Ishikawa (cell line): ENCODE measurements at regions not wholly inside any gene's neighbourhood (a gene's known extent, or its start where the extent isn't known, plus 50 kb on each side); places are given as distances from the start of the nearest gene placed in this dataset.

Experiments used
- CEBPB ChIP-seq: IDR thresholded peaks from 2 replicates; pipeline ENCODE4 v1.6.1; 2012
- CREB1 ChIP-seq: IDR thresholded peaks from 2 replicates; pipeline ENCODE4 v1.6.1; 2012; ENCODE audit warnings: low read depth
- EGR1 ChIP-seq: IDR thresholded peaks from 2 replicates; pipeline ENCODE4 v1.6.1; 2012
- EP300 ChIP-seq: IDR thresholded peaks from 2 replicates; pipeline ENCODE4 v1.6.1; 2012; ENCODE audit warnings: borderline replicate concordance
- FOXM1 ChIP-seq: IDR thresholded peaks from 2 replicates; pipeline ENCODE4 v1.6.1; 2012; ENCODE audit warnings: low read depth, borderline replicate concordance
- NFIC ChIP-seq: IDR thresholded peaks from 2 replicates; pipeline ENCODE4 v1.6.1; 2012
- RAD21 ChIP-seq: IDR thresholded peaks from 2 replicates; pipeline ENCODE4 v1.6.1; 2012; ENCODE audit warnings: low read depth
- TAF1 ChIP-seq: IDR thresholded peaks from 2 replicates; pipeline ENCODE4 v1.6.1; 2012; ENCODE audit warnings: low read depth, mild to moderate bottlenecking
- TCF12 ChIP-seq: IDR thresholded peaks from 2 replicates; pipeline ENCODE4 v1.6.1; 2012; ENCODE audit warnings: low read depth
- TEAD4 ChIP-seq: IDR thresholded peaks from 2 replicates; pipeline ENCODE4 v1.6.1; 2012
- YY1 ChIP-seq: IDR thresholded peaks from 2 replicates; pipeline ENCODE4 v1.6.1; 2012; ENCODE audit warnings: low read depth
- ZBTB7A ChIP-seq: IDR thresholded peaks from 2 replicates; pipeline ENCODE4 v1.6.1; 2012; ENCODE audit warnings: low read depth
- TF ChIP-seq, protein P1 (sequence below): IDR thresholded peaks from 2 replicates; pipeline ENCODE4 v1.6.1; 2012; ENCODE audit warnings: low read depth, mild to moderate bottlenecking
- TF ChIP-seq, protein P2 (sequence below): IDR thresholded peaks from 2 replicates; pipeline ENCODE4 v1.6.1; 2012
- TF ChIP-seq, protein P3 (sequence below): IDR thresholded peaks from 2 replicates; pipeline ENCODE4 v1.6.1; 2012

DNA sequence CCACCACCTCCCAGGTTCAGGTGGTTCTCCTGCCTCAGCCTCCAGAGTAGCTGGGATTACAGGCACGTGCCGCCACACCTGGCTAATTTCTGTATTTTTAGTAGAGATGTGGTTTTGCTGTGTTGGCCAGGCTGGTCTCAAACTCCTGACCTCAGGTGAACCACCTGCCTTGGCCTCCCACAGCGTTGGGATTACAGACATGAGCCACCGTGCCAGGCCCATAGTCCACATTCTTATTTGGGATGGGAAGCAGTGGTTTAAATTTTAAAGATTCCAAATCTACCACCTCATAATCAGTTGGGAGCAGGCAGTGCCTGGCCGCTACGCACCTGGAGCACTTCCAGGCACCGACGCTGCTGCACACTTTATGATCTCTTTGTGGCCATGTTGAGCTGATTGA is 160.6 kb upstream of the SOX1 start:
- TF ChIP-seq EP300: no peak
- TF ChIP-seq EGR1: no peak
- no peak for TF ChIP-seq CREB1
- TF ChIP-seq, protein P1, sequence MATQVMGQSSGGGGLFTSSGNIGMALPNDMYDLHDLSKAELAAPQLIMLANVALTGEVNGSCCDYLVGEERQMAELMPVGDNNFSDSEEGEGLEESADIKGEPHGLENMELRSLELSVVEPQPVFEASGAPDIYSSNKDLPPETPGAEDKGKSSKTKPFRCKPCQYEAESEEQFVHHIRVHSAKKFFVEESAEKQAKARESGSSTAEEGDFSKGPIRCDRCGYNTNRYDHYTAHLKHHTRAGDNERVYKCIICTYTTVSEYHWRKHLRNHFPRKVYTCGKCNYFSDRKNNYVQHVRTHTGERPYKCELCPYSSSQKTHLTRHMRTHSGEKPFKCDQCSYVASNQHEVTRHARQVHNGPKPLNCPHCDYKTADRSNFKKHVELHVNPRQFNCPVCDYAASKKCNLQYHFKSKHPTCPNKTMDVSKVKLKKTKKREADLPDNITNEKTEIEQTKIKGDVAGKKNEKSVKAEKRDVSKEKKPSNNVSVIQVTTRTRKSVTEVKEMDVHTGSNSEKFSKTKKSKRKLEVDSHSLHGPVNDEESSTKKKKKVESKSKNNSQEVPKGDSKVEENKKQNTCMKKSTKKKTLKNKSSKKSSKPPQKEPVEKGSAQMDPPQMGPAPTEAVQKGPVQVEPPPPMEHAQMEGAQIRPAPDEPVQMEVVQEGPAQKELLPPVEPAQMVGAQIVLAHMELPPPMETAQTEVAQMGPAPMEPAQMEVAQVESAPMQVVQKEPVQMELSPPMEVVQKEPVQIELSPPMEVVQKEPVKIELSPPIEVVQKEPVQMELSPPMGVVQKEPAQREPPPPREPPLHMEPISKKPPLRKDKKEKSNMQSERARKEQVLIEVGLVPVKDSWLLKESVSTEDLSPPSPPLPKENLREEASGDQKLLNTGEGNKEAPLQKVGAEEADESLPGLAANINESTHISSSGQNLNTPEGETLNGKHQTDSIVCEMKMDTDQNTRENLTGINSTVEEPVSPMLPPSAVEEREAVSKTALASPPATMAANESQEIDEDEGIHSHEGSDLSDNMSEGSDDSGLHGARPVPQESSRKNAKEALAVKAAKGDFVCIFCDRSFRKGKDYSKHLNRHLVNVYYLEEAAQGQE: no peak
- no peak for TF ChIP-seq CEBPB
- TF ChIP-seq, protein P2, sequence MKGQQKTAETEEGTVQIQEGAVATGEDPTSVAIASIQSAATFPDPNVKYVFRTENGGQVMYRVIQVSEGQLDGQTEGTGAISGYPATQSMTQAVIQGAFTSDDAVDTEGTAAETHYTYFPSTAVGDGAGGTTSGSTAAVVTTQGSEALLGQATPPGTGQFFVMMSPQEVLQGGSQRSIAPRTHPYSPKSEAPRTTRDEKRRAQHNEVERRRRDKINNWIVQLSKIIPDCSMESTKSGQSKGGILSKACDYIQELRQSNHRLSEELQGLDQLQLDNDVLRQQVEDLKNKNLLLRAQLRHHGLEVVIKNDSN: no peak
- no peak for TF ChIP-seq TAF1
- TF ChIP-seq YY1: no peak
- TF ChIP-seq ZBTB7A: no peak
- TF ChIP-seq, protein P3, sequence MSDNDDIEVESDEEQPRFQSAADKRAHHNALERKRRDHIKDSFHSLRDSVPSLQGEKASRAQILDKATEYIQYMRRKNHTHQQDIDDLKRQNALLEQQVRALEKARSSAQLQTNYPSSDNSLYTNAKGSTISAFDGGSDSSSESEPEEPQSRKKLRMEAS: no peak
- TF ChIP-seq NFIC: no peak
- TF ChIP-seq RAD21: no peak

DNA sequence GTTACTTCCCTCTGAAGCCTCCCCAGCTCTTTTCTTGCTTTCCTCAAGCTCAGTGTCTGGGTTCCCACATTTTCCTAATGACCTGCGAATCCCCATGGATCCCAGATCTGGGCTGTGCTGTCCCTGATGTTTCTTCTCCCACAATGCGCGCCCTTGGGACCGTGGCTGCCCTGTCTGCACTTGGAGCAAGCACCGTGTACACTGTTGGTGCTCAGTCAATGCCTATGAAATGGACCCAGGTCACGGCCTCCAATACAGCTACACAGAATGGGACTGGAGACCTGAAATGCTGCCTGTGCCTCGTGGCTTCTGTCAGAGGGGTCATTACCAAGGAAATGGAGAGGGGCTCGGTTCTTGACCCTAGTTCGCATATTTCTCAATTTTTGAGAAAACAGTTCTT is 160.1 kb upstream of the SOX1 start:
- TF ChIP-seq, protein P1: no peak
- TF ChIP-seq RAD21: no peak
- no peak for TF ChIP-seq TAF1
- TF ChIP-seq CEBPB: no peak
- TF ChIP-seq CREB1: no peak
- TF ChIP-seq ZBTB7A: no peak
- TF ChIP-seq, protein P3: no peak
- no peak for TF ChIP-seq EGR1
- TF ChIP-seq NFIC: no peak
- TF ChIP-seq EP300: no peak
- TF ChIP-seq TCF12: no peak
- TF ChIP-seq, protein P2: no peak
- TF ChIP-seq YY1: no peak

DNA sequence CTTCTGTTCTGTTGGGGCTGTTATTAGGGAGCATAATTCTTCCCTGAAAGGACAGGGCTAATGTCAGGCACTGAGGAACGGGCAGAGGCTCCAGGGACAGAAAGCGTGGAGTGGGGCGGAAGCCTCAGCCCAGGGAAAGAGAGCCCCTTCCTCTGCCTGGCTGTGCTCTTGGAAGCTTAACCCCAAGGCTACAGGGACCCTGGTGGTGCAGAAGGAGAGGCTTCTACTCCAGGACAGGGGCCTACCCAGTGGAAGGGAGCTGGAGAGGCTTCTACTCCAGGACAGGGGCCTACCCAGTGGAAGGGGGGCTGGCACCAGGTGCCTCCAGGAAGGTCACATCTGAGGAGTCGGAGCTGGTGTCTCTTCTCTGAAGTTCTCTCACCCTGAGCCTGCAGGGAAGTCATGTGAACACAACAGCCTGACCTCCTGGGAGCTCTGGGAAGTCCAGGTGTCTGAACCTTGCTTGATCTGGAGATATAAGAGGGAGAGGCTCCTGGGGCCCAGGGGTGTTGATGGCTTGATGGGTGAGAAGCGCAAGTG is 159.5 kb upstream of the SOX1 start:
- TF ChIP-seq YY1: no peak
- no peak for TF ChIP-seq CEBPB
- no peak for TF ChIP-seq EP300
- TF ChIP-seq RAD21: no peak
- TF ChIP-seq CREB1: no peak
- no peak for TF ChIP-seq ZBTB7A
- TF ChIP-seq NFIC: no peak
- no peak for TF ChIP-seq TAF1
- no peak for TF ChIP-seq TEAD4
- TF ChIP-seq, protein P3: no peak
- no peak for TF ChIP-seq FOXM1
- TF ChIP-seq, protein P1: no peak
- TF ChIP-seq, protein P2: no peak
- no peak for TF ChIP-seq EGR1
- TF ChIP-seq TCF12: no peak

DNA sequence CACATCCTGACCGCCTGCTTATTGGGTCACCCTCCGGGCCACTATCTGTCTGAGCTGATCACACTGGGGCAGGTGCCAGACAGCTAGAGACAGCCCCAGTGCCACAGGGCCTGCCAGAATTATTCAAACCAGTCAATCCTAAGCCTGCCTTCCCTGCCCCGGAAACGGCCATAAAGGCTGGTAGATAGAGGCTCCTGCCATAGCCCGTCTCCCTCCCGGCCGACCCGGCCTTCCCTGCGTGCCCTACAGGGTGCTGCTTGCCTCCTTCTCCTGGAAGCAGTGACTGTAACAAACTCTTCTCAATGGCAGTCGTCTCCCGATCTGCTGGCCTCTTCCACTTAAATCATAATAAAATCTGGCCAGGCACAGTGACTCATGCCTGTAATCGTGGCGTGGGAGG is 158.6 kb upstream of the SOX1 start:
- no peak for TF ChIP-seq TEAD4
- TF ChIP-seq NFIC: no peak
- no peak for TF ChIP-seq ZBTB7A
- no peak for TF ChIP-seq TCF12
- no peak for TF ChIP-seq FOXM1
- no peak for TF ChIP-seq TAF1
- TF ChIP-seq, protein P2: no peak
